Mesendoderm (in vitro differentiated cells): ENCODE measurements at regions not wholly inside any gene's neighbourhood (a gene's known extent, or its start where the extent isn't known, plus 50 kb on each side); places are given as distances from the start of the nearest gene placed in this dataset.

Experiments used
- DNase-seq: peaks from one replicate; pipeline ENCODE4 v3.0.0; 2013
- H2AK5ac ChIP-seq: 2 replicates; pipeline ENCODE4 v1.6.1; 2013; ENCODE audit warnings: low read length, inconsistent platforms
- H2BK120ac ChIP-seq: 2 replicates; pipeline ENCODE4 v1.6.1; 2013; ENCODE audit warnings: low read depth, mild to moderate bottlenecking, low read length, moderate library complexity, mixed read lengths
- H2BK15ac ChIP-seq: replicated peaks from 2 replicates; pipeline ENCODE4 v1.6.1; 2013; ENCODE audit warnings: low read depth, mild to moderate bottlenecking, moderate library complexity
- H2BK5ac ChIP-seq: 2 replicates; pipeline ENCODE4 v1.6.1; 2013; ENCODE audit warnings: low read length, inconsistent platforms
- H3K18ac ChIP-seq: 2 replicates; pipeline ENCODE4 v1.6.1; 2013; ENCODE audit warnings: mild to moderate bottlenecking, low read length, mixed read lengths
- H3K23ac ChIP-seq: one replicate; pipeline ENCODE4 v1.6.1; 2013; ENCODE audit warnings: low read length
- H3K27ac ChIP-seq: 2 replicates; pipeline ENCODE4 v1.5.1; 2013; ENCODE audit warnings: low read depth, mild to moderate bottlenecking, inconsistent platforms, low read length, moderate library complexity
- H3K27me3 ChIP-seq: 2 replicates; pipeline ENCODE4 v1.6.1; 2013; ENCODE audit warnings: low read length, control low read depth, mild to moderate bottlenecking, inconsistent platforms; ENCODE audit not compliant: insufficient read depth, poor library complexity
- H3K36me3 ChIP-seq: 2 replicates; pipeline ENCODE4 v1.6.1; 2013; ENCODE audit warnings: low read length, inconsistent platforms; ENCODE audit not compliant: control insufficient read depth, insufficient read depth
- H3K4ac ChIP-seq: one replicate; pipeline ENCODE4 v1.6.1; 2013; ENCODE audit warnings: low read depth, mild to moderate bottlenecking, low read length, moderate library complexity
- H3K4me1 ChIP-seq: 2 replicates; pipeline ENCODE4 v1.6.1; 2013; ENCODE audit warnings: low read depth, low read length, inconsistent platforms; ENCODE audit not compliant: control insufficient read depth
- H3K4me2 ChIP-seq: 2 replicates; pipeline ENCODE4 v1.6.1; 2013; ENCODE audit warnings: low read length
- H3K4me3 ChIP-seq: 2 replicates; pipeline ENCODE4 v1.5.1; 2013; ENCODE audit warnings: mild to moderate bottlenecking, low read length
- H3K56ac ChIP-seq: one replicate; pipeline ENCODE4 v1.6.1; 2013; ENCODE audit warnings: low read length
- H3K79me1 ChIP-seq: 2 replicates; pipeline ENCODE4 v1.6.1; 2013; ENCODE audit warnings: low read length, inconsistent platforms
- H3K79me2 ChIP-seq: 2 replicates; pipeline ENCODE4 v1.6.1; 2013; ENCODE audit warnings: mild to moderate bottlenecking, low read length; ENCODE audit not compliant: control insufficient read depth, insufficient read depth
- H3K9ac ChIP-seq: 2 replicates; pipeline ENCODE4 v1.6.1; 2013; ENCODE audit warnings: low read length, inconsistent platforms
- H4K5ac ChIP-seq: one replicate; pipeline ENCODE4 v1.6.1; 2013; ENCODE audit warnings: low read length
- H4K8ac ChIP-seq: one replicate; pipeline ENCODE4 v1.6.1; 2013; ENCODE audit warnings: low read depth, mild to moderate bottlenecking, control low read depth, low read length, moderate library complexity
- WGBS: extraction: QIAGEN DNeasy Blood & Tissue Kit; methylation state at CpG from one replicate; pipeline ENCODE4 v1.1.7; 2013; ENCODE audit warnings: low lambda C conversion rate, missing lambda C conversion rate; ENCODE audit not compliant: insufficient coverage; ENCODE audit errors: extremely low coverage; 5-methylcytosine and 5-hydroxymethylcytosine counted together

DNA sequence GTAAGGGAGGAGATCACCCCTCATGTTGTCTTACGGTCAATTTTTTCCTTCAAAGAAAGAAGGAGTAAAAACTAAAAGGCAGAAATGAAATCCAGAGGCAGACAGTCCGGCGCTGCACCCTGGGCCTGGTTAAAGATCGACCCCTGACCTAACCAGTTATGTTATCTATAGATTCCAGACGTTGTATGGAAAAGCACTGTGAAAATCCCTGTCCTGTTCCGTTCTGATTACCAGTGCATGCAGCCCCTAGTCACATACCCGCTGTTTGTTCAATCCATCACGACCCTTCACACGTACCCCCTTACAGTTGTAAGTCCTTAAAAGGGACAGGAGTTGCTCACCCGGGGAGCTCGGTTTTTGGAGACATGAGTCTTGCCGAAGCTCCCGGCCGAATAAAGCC is 105.6 kb upstream of the JADE1 start:
- Histone ChIP-seq H2BK15ac (no peak overlapping the region), H3K4me3 (no peak overlapping the region), H4K8ac (no peak overlapping the region), H2BK120ac (no peak overlapping the region), H3K9ac (no peak overlapping the region), H3K4me1 (no peaks in the 10 kb centered on the region), H3K79me1 (no peaks in the 10 kb centered on the region), H3K27me3 (no peaks in the 10 kb centered on the region), H3K23ac (no peak overlapping the region), H2BK5ac (no peak overlapping the region), H3K56ac (no peak overlapping the region), H3K4me2 (no peak overlapping the region), H3K27ac (no peak overlapping the region), H3K79me2 (no peaks in the 10 kb centered on the region), H3K36me3 (no peaks in the 10 kb centered on the region), H3K18ac (no peak overlapping the region), H3K4ac (no peak overlapping the region), H2AK5ac (no peak overlapping the region), H4K5ac (no peak overlapping the region)
- DNase-seq = no peak
- no CpG with 5 or more reads among the region's 14 CpGs for WGBS

DNA sequence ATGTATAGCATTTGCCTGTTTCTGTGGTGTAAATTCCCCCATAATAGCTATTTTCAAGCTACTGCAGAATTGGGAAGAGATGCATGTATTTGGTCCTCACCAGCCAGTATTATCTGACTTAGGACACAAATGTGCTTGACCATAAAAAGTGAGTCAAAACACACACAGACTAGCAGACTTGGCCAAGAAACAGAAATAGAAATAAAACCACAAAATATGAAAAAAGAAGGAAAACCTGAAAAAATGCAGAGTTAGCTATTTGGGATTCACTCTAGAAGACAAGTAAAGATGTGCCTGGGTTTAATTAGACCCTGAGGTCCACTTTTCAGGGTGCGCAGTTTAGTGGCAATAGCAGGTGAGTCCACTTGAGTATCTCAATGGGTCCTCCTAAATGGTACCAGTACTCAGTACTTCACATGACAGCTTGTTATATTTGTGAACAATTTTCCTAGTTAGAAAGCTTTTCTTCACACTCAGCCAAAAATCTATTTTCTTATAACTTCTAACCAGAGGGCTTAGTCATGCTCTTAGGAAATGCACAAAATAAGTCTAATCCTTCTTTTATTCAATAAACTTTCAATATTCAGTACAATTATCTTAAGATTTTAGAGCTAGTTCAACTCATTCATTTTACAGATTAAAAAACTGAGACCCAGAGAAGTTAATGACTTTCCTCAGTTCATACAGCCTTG is 108.7 kb upstream of the JADE1 start:
- Histone ChIP-seq H3K56ac (no peak overlapping the region), H3K18ac (no peak overlapping the region), H3K4ac (no peak overlapping the region), H2AK5ac (no peak overlapping the region), H2BK120ac (no peak overlapping the region), H4K8ac (no peak overlapping the region), H3K4me2 (no peak overlapping the region), H3K23ac (no peak overlapping the region), H3K4me3 (no peak overlapping the region), H3K9ac (no peak overlapping the region), H3K4me1 (no peaks in the 10 kb centered on the region), H3K27me3 (no peaks in the 10 kb centered on the region), H4K5ac (no peak overlapping the region), H3K36me3 (no peaks in the 10 kb centered on the region), H3K79me1 (no peaks in the 10 kb centered on the region), H2BK5ac (no peak overlapping the region), H2BK15ac (no peak overlapping the region), H3K27ac (no peak overlapping the region), H3K79me2 (no peaks in the 10 kb centered on the region)
- no peak for DNase-seq
- WGBS = no CpG with 5 or more reads among the region's 1 CpG

DNA sequence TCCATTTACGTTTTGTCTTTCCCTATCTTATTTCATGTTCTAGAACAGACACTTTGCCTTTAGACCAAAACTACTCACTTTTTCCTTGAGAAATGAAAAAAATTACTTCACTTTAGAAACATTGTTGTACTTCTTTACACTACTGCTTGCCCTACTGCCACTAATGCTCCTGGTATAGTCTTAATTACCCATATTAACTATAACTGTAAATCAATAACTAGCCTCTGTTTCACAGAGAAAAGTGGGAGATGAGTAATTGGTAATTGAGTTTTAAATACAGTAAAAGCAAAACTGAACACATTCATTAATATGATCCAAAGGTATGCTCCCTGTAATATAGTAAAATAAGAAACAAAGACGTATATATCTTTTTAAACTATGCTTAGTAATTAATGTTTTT is 111.1 kb upstream of the JADE1 start:
- Histone ChIP-seq H3K27ac (no peak overlapping the region), H3K36me3 (no peaks in the 10 kb centered on the region), H3K4me1 (no peaks in the 10 kb centered on the region), H3K79me2 (no peaks in the 10 kb centered on the region), H3K9ac (no peak overlapping the region), H2BK15ac (no peak overlapping the region), H3K4me2 (no peak overlapping the region), H3K27me3 (no peaks in the 10 kb centered on the region), H2BK5ac (no peak overlapping the region), H3K56ac (no peak overlapping the region), H3K23ac (no peak overlapping the region), H4K8ac (no peak overlapping the region), H2BK120ac (no peak overlapping the region), H3K4ac (no peak overlapping the region), H4K5ac (no peak overlapping the region), H3K79me1 (no peaks in the 10 kb centered on the region), H2AK5ac (no peak overlapping the region), H3K18ac (no peak overlapping the region), H3K4me3 (no peak overlapping the region)
- no CpG with 5 or more reads among the region's 2 CpGs for WGBS
- no peak for DNase-seq

DNA sequence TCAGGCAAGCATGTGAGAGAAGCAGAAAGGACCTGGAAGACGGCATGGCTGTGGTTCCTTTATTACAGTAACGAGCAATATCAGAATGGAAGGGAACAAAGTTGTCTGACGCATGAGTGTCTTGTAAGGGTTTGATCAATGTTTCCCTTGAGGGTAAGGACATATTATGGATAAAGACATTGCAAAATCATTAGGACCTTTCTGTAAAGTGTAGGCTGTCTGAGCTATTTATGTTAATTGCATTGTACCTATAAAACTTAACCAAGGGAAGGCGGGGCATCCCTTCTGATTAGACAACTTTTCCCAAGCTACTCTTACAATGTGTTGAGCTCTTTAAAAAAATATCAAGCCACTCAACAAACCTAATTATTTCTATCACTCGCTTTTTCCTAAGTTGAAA is 112.2 kb upstream of the JADE1 start:
- 100% methylated on average over 1 of the region's 5 CpGs for WGBS
- Histone ChIP-seq H3K27ac (no peak overlapping the region), H3K9ac (no peak overlapping the region), H3K36me3 (no peaks in the 10 kb centered on the region), H3K18ac (no peak overlapping the region), H2BK15ac (no peak overlapping the region), H3K79me1 (no peaks in the 10 kb centered on the region), H3K23ac (no peak overlapping the region), H2BK5ac (no peak overlapping the region), H3K4me1 (no peaks in the 10 kb centered on the region), H3K4me2 (no peak overlapping the region), H3K79me2 (no peaks in the 10 kb centered on the region), H2BK120ac (no peak overlapping the region), H4K5ac (no peak overlapping the region), H3K4me3 (no peak overlapping the region), H3K56ac (no peak overlapping the region), H2AK5ac (no peak overlapping the region), H4K8ac (no peak overlapping the region), H3K27me3 (no peaks in the 10 kb centered on the region), H3K4ac (no peak overlapping the region)
- no peak for DNase-seq

DNA sequence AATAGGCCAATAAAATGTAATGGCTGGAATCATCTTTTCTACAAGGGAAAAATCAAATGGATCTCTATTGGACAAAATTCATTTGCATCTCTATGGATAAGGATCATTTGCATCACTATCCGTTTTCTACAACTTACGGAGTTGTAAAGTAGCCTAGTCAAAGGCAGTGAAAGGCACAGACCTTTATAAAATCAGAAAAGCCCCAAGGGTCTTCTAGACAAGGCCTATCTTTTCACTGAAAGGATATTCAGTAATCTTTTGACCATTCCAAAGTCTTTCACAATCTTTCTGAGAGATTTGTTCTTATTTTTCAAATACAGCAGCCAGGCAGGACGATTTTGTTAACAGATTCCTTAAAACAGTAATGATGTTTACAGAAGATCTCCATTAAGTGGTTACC is 119.5 kb upstream of the JADE1 start:
- Histone ChIP-seq H4K5ac (no peak overlapping the region), H3K27me3 (no peaks in the 10 kb centered on the region), H4K8ac (no peak overlapping the region), H3K4ac (no peak overlapping the region), H3K18ac (no peak overlapping the region), H3K79me1 (no peaks in the 10 kb centered on the region), H3K79me2 (no peaks in the 10 kb centered on the region), H2AK5ac (no peak overlapping the region), H3K27ac (no peak overlapping the region), H3K56ac (no peak overlapping the region), H3K23ac (no peak overlapping the region), H2BK15ac (no peak overlapping the region), H2BK120ac (no peak overlapping the region), H3K4me3 (no peak overlapping the region), H3K4me2 (no peak overlapping the region), H3K36me3 (no peaks in the 10 kb centered on the region), H2BK5ac (no peak overlapping the region), H3K9ac (no peak overlapping the region), H3K4me1 (no peaks in the 10 kb centered on the region)
- WGBS = no CpG with 5 or more reads among the region's 3 CpGs
- DNase-seq = no peak

DNA sequence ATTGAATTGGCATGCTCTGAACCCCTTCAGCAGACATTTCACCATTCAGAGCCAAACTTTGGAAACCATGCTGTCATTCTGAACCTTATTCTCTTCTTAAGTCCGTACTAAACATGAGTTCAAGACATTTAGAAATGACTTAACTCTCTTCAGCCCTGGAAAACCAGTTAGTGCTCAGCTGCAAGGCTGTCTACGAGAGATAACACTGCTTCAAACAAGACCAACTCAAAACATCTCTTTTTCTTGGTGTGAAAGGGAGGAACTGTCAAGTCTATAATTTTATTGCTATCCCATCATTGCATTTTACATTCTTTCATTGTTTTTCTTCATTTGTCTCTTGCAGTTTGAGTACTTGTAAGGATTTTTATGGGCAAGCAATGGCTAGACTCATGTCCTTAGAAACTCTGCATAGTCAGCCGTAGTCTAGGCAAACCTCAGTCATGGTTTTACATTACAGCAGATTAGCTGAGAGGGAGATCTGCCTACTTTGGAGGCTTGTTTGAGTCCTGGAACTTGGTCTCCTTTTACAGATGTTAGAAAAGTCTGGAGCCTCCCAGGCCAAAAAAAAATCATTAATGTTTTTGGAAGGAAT is 120.6 kb upstream of the JADE1 start:
- Histone ChIP-seq H3K4ac (no peak overlapping the region), H3K23ac (no peak overlapping the region), H3K4me2 (no peak overlapping the region), H3K27me3 (no peaks in the 10 kb centered on the region), H4K5ac (no peak overlapping the region), H3K36me3 (no peaks in the 10 kb centered on the region), H3K4me3 (no peak overlapping the region), H3K56ac (no peak overlapping the region), H3K4me1 (no peaks in the 10 kb centered on the region), H4K8ac (no peak overlapping the region), H3K79me2 (no peaks in the 10 kb centered on the region), H2AK5ac (no peak overlapping the region), H3K9ac (no peak overlapping the region), H3K18ac (no peak overlapping the region), H3K79me1 (no peaks in the 10 kb centered on the region), H3K27ac (no peak overlapping the region), H2BK15ac (no peak overlapping the region), H2BK120ac (no peak overlapping the region), H2BK5ac (no peak overlapping the region)
- DNase-seq = no peak
- WGBS = no CpG with 5 or more reads among the region's 3 CpGs
